ENCODE measurements at regions not wholly inside any gene's neighbourhood (a gene's known extent, or its start where the extent isn't known, plus 50 kb on each side); places are given as distances from the start of the nearest gene placed in this dataset.

GRCh38 chr10:44723619-44724325 is 187.4 kb upstream of the TMEM72 start:
- TF ChIP-seq CTCF (IDR thresholded peaks at IDR 0.05) (no peak), POLR2A (IDR thresholded peaks at IDR 0.05) (no peak)

All from body of pancreas (tissue), 4 donors.